ENCODE measurements at regions not wholly inside any gene's neighbourhood (a gene's known extent, or its start where the extent isn't known, plus 50 kb on each side); places are given as distances from the start of the nearest gene placed in this dataset.

GRCh38 chr6:80489911-80490635, 383.6 kb downstream of the BCKDHB start:
- TF ChIP-seq CTCF (conservative IDR thresholded peaks at IDR 0.05), result no peak
- no peak for TF ChIP-seq ZFX (IDR thresholded peaks at IDR 0.05)
